Erythroblast (primary cell): ENCODE measurements at regions not wholly inside any gene's neighbourhood (a gene's known extent, or its start where the extent isn't known, plus 50 kb on each side); places are given as distances from the start of the nearest gene placed in this dataset.

Experiments used
- GATA1 ChIP-seq: IDR thresholded peaks from 2 replicates; pipeline ENCODE4 v1.6.1; 2011; ENCODE audit warnings: low read depth, mild to moderate bottlenecking, control low read depth, low read length, moderate library complexity
- POLR2A ChIP-seq: IDR thresholded peaks from 2 replicates; pipeline ENCODE4 v1.6.1; 2011; ENCODE audit warnings: mild to moderate bottlenecking, low read length

DNA sequence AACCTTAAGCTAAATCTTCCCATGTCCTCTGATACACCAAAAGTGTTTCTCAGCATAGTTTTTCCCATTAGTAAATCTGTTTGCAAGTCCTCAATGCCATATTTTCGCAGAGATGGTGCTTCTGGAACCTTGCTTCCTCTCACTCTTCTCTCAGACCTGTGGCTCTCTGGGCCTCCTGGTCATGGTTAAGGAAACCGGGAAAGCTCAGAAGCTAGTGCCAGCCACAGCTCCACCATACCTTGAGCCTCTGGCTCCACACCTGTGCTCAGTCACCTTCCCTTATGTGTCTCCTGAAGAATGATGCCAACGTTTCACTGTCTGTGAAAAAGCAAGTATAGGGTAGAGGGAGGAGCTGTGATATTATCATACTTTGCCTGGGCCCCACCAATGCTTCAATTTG is 149.6 kb downstream of the CYP26A1 start:
- no peak for TF ChIP-seq POLR2A
- no peak for TF ChIP-seq GATA1
